NCI-H2227 treated with DMSO at 0.1 percent for 48 hours (cell line): ENCODE measurements at regions not wholly inside any gene's neighbourhood (a gene's known extent, or its start where the extent isn't known, plus 50 kb on each side); places are given as distances from the start of the nearest gene placed in this dataset.
"Not testable (repeated sequence)": the region's sequence is repeated elsewhere in the genome, so short reads cannot be mapped to it uniquely, and the experiment has no call there.

Source experiments
- DNase-seq: peaks from one replicate; lab custom pipeline; 2025; lab: John Stamatoyannopoulos, UW

DNA sequence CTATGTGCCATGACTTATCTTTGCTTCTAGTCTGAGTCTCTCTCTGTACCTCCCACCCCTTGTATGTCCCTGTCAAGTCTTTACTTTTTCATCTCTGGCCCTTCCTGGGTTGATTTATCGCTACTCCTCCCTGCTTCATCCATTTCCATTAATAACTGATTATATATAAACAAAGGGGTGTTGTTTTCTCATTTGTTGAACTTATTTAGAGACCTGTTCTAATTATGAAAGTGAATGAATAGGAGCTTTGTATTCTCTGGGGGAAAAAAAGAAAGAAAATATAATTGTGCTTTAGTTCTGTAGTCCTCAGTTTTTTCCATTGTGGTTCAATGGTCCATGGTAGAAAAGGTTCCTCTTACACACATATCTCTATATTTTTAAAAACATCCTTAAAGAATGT is 328.9 kb upstream of the PPP2R3A start:
- DNase-seq: no peak

DNA sequence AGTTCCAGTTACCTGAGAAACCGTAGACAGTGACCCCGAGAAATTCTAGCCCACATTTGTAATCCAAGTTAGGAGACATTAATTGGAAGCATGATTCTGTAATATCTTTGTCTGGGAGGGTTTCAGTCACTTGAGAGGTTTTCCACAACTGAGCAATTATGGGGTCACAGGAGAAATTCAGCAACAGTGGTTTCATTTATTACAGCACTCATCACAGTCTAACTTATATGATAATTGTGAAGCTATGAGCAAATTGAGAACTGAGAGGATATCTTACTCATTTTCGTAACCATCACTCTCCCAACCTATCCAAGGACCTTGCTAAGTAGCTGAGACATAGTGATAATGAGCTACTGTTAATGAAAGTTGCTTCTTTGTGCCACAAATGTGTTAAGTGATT is 328.5 kb upstream of the PPP2R3A start:
- no peak for DNase-seq

DNA sequence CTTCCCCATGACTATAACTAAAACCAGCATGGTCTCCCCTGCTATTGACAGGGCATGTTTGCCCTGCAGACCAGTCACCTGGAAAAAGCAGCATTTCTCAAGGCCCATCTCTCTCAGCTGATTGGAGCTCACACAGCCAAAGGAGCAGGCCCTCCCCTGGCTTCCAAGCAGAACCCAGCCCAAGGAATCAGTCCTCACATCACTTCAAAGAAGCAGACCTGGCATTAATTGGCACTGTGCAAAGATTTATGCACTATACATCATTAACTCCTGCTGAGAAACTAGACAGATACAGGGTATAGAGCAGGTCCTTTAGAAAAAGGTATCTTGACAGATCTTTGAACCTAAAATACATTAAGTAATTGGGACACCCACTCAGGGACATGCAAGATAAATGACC is 323.8 kb upstream of the PPP2R3A start:
- DNase-seq: peak; percentile 66

DNA sequence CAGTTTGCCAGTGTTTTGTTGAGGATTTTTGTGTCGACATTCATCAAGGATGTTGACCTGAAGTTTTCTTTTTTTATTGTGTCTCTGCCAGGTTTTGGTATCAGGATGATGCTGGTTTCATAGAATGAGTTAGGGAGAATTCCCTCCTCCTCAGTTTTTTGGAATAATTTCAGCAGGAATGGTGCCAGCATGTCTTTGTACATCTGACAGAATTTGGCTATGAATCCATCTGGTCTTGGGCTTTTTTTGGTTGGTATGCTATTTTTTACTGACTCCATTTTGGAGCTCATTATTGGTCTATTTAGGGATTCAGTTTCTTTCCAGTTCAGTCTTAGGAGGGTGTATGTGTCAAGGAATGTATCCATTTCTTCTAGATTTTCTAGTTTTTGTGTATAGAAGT is 320.0 kb upstream of the PPP2R3A start:
- DNase-seq: no peak

DNA sequence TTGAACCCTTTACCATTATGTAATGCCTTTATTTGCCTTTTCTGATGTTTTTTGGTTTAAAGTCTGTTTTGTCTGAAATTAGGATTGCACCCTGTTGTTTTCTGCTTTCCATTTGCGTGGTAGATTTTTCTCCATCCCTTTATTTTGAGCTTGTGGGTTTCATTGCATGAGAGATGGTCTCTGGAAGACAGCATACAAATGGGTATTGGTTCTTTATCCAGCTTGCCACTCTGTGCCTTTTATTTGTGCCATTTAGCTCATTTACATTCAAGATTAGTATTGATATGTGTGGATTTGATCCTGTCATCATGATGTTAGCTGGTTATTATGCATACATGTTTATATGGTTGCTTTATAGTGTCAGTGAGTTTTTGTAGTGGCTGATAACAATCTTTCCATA is 318.7 kb upstream of the PPP2R3A start:
- DNase-seq: no peak

DNA sequence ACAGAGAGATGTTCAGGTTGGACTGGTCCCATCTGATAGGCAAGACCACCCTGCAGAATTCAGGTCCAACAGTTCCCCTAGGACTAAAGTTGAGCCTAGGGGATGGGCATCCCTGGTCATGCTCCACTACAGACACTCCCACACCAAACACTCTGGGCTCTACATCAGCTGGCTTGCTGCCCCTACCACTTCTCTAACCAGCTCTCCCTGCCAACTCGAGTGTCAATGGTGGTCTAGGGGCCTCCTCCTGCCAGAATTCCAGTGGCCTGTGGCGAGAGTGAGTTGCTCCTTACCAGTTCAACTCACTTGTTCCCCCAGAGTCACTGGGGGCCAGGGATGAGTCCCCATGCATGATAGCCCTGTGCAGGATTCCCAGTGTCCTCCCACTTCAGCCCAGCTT is 316.2 kb upstream of the PPP2R3A start:
- DNase-seq: no peak

DNA sequence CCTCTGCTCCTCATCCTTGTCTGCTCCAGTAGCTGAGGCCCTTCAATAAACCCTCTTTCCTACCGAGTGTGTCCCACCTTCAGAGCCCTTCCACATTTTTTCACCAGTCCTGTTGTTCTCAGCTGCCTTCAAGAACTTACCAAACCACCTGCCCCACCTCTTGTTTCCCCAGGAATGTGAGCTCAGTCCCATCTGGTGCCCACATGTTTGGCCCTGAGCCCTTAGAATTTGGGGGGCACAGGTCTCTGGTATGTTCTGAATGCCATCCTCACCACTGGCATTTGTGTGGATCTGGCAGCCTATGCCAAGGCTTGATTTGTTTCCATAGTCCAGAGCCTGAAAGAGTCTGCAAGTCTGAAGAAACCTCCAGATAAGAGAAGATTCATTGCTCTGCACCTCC is 315.2 kb upstream of the PPP2R3A start:
- no peak for DNase-seq

DNA sequence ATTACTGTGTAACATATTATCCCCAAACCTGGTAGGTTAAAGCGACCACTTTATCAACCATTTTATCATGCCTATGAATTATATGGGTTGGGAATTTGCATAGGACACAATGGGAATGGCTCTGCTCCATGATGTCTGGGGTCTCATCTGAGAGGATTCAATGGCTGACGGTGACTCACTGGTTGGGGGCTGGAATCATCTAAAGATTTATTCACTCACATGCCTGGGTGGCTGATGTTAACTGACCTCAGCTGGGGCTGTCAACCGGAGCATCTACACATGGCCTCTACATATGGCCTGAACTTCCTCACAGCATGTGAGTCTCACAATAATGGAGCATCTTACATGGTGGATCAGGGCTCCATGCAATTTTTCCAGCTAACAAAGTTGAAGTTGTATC is 313.1 kb upstream of the PPP2R3A start:
- no peak for DNase-seq

DNA sequence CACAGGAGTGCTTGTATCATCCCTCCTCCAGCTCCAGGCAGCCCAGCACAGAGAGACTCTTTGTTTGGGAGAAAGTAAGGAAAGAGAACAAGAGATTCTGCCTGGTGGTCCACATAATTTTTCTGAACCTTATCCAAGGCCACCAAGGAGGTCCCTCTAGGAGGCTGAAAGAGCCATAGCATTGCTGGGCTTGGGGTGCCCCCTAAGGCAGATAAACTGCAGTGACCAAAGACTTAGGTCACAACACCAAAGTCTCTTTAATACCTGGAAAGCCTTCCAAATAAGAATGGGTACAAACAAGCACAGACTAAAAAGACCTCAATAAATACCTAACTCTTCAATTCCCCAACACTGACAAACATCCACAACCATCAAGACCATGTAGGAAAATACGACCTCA is 310.2 kb upstream of the PPP2R3A start:
- no peak for DNase-seq

DNA sequence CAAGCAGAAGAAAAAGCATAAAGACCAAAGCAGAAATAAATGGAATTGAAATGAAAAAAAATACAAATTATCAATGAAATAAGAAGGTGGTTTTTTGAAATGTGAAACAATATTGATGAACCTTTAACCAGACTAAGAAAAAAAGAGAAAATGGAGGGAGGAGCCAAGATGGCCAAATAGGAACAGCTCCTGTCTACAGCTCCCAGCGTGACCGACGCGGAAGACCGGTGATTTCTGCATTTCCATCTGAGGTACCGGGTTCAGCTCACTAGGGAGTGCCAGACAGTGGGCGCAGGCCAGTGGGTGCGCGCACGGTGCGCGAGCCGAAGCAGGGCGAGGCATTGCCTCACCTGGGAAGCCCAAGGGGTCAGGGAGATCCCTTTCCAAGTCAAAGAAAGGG is 307.1 kb upstream of the PPP2R3A start:
- not testable (repeated sequence) for DNase-seq

DNA sequence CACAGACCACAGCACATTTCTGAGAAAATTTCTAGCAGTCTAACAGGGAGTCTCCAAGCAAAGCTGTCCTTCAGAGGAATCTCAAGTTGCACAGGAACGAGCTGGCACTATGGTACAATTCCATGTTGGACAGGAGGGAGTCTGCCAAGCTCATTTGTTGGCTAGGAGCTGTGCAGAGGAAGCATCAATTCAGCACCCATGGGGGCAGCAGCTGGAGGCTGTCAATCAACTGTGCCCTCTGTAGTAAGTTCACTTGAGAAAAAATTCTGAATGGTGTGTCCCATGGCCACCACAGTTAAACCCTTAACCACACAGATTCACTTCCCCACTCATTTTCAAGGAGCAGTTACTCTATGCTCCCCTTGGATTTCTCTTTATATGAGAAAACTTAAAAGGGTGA is 298.5 kb upstream of the PPP2R3A start:
- no peak for DNase-seq

DNA sequence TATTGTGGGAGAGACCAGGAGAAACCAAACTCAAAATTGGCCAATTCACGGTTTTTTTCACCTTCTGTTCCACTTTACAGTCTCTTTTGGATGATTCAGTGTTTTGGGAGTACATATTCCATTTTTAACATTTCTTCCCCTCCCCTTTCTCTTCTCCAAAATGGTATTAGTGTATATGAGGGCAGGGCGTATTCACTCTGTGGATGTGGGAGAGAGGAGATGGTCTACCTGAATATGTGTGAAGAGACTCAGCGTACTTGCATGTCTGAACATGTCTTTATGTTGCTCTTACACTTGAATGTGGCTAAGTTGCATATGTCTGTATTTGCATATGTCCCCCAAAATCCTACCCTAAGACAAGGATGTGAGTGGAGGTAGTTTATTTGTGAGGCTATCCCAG is 291.0 kb upstream of the PPP2R3A start:
- DNase-seq: no peak

DNA sequence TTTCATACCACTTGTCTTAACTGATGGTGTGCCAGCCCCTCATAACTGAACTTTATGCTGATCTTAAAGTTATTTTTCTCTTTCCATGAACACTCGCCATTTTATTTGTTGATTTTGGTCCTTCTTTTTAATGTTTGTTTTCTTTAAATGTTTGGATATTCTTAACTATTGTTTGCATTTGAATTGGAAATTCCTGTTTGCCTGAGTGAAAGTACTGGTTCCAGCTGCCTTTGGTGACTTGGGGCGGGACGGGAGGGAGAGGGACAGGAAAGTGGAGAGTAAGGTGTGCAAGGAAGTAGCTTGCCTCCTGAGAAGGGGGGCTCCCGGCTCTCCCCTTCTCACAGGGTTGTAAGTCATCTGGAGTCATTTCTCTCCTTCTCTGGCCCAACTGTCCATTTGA is 287.1 kb upstream of the PPP2R3A start:
- no peak for DNase-seq

DNA sequence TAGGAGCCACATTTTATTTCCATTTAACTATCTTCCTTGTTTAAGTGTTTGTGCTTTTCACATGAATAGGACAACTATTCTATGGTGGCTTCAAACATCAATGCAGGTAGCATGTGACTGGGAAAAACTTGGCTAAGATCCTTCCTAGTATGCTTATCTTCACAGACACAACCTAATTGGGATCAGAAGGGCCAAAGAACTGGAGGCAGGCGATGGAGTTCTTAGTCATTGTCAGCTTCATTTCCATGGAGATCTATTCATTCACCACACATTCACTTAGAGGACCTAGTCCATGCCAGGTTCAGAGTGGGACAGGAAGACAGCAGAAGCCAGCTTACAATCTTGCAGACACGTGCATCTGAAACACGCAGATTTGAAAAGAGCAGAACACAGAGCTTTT is 277.5 kb upstream of the PPP2R3A start:
- no peak for DNase-seq

DNA sequence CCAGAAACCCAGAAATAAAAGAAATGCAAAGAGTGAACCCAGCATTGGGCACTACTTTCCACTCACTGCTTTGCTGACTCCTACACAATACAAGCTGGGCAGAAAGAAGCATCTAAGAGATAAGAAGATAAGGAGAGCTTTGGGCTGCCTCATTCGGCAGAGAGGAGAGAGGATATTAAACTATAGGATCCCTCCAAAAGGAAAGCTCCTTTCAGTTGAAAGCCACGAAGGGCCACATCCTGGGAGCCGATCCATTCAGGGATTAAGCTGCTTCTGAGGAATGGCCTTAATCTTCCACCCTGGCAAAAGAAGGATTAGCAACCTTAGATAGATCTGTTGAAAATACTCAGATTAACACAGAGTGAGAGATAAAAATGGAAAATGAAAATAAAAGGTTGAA is 274.9 kb upstream of the PPP2R3A start:
- no peak for DNase-seq

DNA sequence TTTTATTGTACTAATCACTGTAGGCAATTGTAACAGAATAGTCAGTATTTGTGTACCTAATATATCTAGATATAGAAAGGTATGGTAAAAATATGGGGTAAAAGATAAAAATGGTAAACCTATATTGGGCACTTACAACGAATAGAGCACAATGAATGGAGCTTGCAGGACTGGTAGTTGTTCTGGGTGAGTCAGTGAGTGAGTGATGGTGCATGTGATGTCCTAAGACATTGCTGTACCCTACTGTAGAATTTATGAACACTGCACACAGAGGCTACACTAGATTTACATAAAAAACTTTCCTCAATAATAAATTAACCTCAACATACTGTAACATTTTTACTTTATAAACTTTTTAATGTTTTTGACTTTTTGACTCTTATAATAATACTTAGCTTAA is 274.3 kb upstream of the PPP2R3A start:
- no peak for DNase-seq

DNA sequence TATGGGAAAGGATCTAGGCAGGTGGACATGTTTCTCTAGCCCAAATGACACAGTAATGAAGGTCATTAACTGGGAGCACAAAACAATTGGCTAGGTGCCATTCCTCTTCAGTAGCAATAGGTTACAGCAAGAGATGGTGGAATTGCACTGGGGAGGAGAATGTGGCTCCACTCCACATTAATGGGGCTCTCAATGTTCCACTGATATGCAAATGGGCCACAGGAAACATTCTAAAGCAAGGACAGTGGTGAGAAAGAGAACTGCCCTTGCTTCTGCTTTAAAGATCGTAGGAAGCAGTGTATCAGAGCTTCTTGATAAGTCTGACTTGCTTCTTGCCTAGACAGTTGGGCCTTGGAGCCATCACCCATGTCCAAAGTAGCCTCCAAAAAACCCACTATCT is 271.4 kb upstream of the PPP2R3A start:
- DNase-seq: peak; percentile 30

DNA sequence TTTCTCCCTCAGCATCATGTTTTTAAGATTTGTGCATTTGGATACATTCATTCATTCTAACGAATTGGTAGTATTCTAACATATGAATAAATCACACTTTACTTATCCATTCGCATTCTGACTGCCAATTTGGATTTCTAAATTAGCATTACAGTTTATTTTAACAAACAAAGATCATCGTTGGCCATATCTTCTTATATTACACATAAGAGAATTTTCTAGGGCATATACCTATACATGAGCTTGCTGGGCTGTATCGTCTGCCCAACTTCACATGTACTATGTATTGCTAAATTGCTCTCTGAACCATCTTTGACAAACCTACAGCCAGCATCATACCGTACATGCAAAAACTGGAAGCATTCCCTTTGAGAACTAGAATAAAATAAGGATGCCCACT is 265.8 kb upstream of the PPP2R3A start:
- DNase-seq: no peak

DNA sequence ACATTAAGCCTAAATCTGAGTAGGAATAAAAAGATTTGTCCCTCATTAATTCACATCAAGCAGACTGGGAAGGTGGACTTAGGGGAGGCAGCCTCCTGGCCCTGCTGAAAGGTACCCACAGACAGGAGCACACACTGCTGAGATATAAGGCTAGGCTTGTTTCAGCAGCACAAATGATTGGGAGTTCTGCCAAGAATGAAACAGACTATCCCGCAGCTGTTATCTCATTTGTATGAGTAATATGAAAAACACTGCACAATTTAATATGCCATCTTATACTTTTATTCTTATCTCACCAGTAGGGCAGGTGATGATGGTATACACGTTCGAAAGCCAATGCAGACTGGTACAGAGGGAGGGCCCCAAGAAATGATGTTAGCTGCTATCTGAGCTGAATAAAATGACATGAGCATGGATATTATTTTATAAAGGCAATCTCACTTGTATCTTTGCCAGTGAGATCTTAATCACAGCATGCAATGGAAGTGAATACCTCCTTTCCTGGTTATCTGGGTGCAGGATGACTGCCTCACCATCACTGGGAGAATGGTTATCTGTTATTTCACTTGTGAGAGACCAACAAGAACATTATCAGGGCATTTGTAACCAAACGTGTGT is 258.7 kb upstream of the PPP2R3A start:
- no peak for DNase-seq

DNA sequence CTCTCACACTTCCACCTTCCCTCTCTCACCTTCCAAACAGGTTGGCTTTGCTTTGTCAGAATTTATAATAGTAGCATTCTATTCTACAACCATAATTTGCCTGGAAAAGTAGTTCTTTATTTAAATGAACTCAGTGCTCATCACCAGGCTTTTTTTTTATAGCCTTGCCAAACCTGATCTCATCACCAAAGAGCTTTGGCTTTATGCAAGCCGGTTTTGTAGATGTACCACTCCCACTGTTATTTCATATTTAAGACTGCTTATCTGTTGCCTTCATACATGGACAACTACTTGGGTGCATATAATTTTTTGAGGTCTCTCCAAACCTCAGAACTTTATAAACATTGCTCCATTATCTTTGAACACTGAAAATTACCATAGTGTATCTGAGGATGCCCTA is 246.1 kb upstream of the PPP2R3A start:
- DNase-seq: no peak

DNA sequence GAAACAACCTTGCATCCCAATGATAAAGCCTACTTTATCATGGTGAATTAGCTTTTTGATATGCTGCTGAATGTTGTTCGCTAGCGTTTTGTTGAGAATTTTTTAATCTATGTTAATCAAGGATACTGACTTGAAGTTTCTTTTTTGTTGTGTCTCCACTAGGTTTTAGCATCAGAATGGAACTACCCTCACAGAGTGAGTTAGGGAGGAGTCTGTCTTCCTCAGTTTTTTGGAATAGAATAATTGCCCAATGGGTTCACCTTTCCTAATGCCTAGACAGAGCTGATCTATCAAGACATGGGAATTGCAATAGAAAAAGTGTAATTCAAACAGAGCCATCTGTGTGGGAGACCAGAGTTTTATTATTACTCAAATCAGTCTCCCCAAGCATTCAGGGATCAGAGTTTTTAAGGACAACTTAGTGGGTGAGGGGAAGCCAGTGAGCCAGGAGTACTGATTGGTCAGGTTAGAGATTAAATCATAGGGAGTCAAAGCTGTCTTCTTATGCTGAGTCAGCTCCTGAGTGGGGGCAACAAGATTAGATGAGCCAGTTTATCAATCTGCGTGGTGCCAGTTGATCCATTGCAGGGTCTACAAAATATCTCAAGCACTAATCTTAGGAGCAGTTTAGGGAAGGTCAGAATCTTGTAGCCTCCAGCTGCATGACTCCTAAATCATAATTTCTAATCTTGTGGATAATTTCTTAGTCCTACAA is 237.4 kb upstream of the PPP2R3A start:
- no peak for DNase-seq

DNA sequence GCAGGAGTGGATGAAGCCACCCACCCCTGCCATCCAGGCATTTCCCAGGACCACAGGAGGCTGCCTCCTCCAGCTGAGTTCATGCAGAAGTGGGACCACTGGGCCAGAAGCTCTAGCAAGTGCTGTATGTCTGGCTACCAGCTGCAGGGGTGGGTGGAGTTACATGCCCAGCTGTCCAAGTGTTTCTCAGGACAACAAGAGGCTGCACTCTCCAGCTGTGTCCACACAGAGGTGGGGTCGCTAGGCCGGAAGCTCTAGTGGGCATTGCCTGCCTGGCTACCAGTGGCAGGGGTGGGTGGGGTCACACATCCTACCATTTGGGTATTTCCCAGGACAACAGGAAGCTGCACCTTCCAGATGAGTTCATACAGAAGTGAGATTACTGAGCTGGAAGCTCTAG is 234.0 kb upstream of the PPP2R3A start:
- DNase-seq: no peak

DNA sequence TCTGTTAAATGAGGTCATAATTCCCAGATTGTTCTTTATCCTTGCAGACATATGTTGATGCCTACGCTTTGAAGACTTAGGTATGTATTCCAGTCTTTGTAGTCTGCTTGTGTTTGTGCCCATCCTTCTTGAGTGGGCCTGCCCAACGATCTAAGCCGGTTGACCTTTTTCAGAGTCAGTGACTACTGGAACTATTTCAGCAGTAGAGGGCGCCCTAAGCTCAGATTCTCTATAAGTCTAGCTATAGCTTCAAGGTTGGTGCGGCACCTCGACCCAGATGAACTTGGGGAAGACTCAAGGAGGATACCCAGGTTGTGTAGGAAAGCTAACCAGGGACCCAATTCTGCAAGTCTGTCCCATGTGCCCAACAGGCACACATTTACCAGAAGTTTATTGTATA is 228.8 kb upstream of the PPP2R3A start:
- DNase-seq: no peak

DNA sequence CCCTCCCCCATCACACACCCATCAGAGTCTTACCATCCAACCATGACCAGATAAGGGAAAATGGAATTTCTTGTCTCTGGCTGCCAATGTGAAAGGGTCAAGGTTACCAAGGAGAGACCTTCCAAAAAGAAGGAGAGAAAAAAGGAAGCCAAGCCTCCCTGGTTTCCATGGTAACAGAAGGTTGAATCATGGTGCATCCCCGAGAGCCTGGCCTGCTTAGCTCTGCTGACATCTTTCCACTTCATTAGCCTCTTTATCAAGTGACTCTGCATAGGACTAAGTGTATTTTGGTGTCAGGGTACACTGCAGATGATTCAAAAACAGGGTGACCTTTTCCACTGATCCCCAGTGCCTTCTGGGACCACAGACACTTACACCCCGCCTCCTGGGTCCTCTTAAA is 225.7 kb upstream of the PPP2R3A start:
- DNase-seq: no peak
